ENCODE measurements at regions not wholly inside any gene's neighbourhood (a gene's known extent, or its start where the extent isn't known, plus 50 kb on each side); places are given as distances from the start of the nearest gene placed in this dataset.

DNA sequence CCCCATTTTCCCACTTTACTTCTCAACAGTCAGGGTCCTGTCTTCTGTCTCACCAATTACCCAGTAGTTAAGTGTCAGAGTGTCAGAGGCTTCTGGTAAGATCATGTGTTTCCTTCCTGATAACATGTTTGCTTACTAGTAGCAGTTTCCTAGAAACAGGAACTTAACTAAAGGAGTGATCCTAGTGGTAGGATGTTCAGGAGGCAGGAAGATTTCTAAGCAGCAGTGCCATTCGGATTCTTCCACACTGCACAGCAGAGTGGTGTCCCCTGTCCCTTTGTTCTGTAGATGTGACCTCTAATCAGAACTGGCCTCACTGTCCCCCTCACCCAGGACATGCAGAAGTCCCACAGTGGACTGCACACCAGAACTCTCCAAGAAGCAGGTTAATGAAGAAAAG is 221.8 kb upstream of the OSR1 start:
- DNase-seq: no peak

DNA sequence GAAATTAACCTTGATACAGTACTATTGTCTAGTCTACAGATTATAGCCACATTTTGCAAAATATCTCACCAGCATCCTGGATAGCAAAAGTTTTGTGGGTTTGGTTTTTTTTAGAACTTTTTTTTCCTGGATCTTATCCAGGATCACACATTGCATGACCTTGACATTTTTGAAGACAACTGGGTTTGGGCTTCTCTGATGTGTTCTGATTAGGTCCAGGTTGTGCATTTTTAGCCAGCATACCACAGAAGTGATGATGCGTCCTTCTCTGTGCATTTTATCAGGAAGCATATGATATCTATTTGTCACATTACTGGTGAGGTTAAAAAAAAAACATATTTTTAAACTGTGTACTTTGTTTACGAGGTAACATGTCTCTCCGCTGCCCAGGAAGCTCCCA is 221.0 kb upstream of the OSR1 start:
- DNase-seq: no peak

DNA sequence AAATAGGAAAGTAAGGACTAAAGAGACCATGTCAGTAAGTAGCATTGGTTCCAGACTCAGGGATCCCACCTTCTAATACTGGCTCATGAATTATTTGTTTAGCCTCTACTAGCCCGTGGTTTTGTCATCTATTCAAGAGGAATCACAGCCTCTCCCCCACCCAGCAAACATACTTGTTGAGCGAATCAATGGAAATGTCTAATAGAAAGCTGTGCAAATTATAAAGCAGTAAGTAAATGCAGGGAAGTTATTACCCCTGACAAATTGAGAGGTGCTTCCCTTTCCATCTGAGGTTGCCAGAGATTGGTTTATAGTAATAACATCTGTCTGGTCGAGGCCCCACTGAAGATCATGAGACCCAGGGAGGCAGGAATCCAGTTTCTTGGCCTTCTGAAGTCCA is 219.3 kb upstream of the OSR1 start:
- no peak for DNase-seq

DNA sequence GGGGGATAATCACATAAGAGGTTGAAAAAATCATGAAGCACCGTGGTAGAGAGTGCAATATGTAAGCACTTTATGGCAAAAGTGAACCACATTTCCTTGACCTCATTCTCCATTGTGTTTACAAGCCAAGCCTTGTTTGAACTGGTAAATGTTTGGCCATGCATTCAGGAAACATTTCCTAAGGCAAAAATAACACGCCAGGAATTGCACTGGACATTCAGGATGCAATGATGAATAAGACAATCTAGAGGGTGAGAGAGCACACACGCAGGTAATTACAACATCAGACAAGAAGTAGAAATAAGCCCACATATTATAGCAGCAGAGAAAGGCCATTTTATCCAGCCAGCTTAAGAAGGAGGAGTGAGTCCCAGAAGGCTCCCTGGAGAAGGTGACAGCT is 218.0 kb upstream of the OSR1 start:
- DNase-seq: no peak

DNA sequence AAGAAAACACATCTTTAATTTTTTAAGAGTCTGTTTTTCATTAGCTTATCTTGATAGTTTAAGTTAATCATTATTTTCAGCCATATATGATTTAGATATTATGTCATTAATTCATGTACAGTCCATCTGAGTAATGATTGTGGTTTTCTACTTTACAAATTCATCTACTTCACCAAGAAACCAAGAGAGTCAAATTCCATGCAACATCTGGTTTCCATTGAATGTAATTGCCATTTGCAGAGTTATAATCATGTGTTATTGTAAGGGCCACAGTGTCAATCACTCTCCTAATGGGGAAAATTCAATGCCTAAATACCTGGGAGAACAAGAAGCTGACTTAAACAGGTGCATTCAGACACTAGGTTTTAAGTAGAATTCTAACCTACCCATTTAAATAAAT is 217.2 kb upstream of the OSR1 start:
- no peak for DNase-seq

DNA sequence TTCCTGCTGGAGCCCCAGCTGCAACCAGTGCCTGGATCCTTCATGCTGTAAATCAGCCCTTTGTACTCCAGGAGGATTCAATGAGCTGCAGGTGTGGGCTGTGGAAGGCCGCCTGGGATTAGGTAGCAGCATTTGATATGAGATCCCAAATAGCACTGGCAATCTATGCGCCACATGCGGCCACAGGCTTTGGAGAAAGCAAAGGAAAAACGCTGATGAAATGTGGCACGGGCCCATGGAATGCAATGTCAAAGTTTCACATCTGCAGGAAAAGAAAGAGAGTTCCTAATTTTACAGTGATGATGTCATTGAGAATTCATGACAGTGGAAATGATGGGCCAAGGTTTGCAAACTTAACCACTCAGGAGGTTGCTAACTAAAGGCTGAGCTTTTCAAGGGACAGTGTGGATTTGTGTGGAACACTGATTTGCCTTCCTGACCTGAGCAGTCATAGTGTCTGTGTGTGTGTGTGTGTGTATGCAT is 216.4 kb upstream of the OSR1 start:
- DNase-seq: no peak

DNA sequence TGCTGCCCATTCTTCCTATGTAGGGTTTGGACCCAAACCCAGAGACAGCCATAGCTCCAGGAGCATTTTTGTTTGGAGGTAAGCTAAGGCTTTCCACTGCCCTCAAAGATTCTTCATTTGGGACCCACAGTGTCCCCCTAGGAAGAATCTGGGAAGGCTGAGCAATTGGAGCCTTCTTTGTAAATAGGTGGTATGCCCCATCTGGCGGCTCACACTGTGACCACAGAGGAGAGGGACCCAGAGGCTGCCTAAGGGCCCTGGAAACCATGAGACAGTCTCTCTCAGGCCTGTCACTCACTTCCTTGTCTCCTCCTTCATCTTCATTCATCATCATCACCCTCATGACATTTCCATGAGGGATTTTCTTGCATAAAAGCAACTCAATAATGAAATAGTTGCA is 215.4 kb upstream of the OSR1 start:
- DNase-seq: no peak

DNA sequence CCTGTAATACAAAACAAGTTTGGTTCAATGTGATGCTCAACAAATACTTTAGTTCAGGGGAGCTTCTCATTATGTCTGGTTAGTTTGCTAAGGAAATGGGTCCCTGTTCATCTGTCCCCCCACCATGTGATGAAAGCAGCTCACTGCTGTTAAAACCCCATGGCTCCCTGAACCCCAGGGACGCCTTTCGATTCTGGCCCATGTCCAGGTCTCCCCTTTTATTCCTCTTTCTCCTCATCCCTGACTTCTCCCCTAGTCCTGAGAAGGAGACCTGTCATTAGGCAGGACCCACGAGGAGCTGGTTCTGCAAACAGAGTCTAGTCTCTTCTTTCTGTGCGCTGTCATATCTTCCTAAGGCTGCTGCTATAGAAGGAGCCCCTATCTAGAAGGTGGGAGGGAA is 213.3 kb upstream of the OSR1 start:
- DNase-seq: no peak

DNA sequence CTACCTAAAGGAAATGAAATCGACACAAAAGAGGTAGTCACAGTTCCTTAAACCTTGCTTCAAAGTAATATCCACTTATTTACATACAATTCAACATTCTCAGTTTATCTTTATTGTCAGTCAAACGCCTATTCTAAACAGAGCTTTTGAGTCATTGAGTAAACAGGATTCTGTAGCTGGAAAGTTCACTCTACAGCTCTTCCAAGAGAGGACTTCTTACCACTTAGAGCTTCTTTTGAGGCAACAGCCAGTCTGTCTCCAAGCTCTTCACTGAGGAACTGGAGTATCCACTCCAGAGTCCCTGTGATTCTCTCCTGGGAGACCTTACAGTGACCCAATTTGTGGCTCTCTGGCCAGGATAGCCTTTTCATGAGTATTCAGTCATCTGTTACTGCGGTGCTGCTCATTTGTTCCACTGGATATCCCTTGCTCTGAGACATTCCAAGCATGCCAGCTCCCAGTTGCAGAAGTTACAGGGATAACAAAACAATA is 210.9 kb upstream of the OSR1 start:
- no peak for DNase-seq

DNA sequence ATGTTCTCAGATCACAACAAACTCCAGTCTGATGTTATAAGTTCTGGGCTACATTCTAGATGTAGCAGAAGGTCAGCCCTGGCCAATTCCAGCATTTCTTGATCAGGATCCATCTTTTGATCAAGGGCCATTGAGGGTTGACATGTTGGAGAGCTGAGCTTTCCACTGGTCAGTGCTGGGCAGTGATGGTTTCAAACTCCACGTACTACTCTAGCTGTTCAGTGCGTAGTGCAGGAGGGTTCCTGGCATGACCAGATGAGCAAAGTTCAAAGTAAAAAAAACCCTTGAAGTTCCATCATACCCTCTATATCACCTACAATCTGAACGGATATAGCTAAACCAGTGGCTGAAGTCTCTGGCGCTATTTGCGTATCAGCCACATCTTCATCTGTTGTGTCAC is 210.4 kb upstream of the OSR1 start:
- no peak for DNase-seq

DNA sequence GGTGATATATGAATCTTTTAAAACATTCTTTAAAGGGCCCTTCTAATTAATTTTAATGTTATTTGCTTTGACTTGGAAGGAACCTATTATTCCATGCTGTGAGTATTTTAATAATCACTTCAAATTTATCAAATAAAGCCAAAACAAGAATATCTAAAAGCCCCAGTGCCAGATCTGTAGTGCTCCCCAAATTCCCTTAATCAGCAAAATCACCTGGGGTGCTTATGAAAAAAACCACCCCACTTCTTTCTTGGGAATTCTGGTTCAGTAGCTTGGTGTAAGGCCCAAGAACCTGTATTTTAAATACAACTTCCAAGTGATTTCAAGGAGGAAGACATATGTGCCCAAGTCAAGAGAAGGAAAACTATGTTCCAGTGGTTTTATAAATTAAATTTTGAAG is 202.4 kb upstream of the OSR1 start:
- DNase-seq: no peak

DNA sequence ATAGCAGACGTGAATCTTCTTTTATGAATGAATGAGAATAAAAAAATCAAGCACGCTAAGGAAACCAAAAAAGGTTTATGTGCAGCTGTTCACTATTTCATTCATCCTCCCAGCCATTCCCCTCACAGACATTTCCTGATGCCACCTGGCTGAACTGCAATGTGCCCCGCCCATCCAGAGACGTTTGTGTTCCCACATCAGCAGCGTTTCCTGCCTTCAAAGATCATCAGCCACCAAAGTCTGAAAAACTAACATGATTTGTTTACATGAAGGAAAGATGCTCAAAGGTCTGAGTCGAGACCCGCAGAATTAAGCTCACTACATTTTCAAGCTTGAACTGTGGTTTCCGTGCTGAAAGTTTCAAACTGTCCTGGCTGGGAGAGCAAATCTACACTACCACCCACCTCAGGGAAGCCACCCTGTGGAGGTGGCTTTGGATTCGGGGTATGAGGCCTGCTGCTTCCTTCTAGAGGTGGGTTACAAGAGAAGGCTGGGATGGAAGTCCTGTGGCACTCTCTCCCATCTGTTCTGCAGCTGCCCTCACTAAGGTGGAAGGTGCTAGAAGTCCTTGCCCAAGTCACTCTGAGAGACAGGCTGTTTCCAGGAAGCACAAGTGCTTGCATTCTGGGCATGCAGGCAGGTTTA is 201.3 kb upstream of the OSR1 start:
- no peak for DNase-seq

DNA sequence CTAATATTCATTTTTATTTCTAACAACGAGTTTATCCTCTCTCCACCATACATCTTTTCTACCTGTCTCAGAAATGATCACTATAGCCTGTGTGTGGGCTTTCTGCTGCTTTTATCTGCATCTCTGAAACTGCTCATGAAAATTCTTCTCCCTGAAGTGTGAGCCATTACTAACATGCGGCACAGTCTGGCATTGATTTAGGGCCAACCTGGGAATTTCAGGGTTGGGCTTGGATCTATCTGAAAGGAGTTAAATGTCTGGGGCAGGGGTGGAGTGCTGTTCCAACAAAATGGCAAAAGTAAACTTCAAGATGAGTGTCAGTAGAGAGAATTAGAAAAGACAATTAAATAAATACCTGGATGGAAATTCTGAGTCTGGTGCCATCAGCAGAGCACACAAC is 198.2 kb upstream of the OSR1 start:
- DNase-seq: no peak

DNA sequence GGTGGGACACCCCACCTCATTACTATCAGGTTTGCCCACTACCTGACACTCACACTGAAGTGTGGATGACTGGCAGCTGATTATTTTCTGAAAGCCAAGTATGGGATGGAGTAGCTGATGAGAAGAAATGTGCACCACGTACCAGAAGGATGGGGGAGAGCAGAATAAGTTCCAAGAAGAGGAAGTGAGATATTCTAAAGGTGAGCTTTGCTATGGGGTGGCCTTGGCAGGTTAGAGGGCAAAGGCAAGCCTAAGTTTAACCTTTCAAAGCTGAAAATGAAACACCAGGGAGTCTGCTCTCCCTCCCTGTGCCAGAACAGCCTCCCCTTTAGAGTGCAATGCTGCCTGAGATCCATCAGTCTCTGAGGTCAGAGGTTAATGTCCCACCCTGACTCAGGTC is 196.1 kb upstream of the OSR1 start:
- DNase-seq: no peak

DNA sequence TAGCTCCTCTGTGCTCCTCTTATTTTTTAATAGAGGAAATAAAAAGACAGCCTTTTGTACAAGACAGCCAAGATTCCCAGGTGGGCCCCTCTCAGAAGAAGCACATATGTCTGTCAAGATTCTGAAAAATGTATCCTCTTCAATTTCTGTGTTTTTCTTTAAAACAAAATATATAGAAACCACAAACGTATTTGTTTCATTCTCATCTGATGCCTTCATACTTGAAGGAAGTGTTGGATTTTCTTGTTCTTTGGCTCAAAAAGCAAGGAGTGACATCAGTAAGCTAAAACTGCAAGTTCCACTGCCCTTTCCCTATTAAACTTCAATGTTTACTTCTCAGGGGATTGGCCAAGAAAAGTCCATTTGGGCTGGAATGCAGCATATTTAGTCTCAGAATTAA is 193.8 kb upstream of the OSR1 start:
- no peak for DNase-seq

DNA sequence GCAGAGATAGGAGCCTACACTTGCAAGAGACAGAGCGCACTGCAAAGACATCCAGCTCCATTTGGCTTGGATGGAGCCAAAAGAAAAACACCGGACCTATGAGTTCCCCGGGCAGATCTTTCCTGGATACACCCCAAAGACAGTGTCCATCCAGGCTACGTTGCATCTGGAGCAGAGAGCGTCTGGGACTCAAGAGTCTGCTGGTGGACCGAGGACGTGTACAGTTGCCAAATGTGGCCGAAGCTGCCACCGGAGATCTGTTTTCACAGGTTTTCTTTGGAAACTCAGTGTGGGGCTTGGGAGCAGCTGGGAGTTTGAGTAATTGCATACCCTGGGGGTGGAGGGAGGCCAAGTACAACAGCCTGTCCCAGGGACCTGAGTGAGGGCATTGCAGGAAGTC is 192.3 kb upstream of the OSR1 start:
- no peak for DNase-seq

DNA sequence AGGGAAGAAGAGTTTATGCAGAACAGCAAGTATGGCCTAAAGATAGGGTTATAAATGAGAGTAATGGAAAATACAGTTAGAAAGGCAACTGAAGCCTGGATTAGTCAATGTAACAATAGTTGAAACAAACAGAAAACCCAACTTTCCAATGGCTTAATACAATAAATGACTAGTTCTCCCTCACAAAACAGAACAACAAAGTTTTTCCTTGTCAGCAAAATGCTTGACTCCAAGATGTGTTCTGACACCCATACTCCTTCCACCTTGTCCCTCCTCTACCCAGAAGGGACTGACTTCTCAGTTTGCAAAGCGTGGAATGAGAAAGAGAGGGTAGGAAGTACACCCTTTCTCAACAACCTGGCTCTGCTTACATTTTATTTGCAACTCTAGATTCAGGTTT is 191.4 kb upstream of the OSR1 start:
- DNase-seq: no peak

DNA sequence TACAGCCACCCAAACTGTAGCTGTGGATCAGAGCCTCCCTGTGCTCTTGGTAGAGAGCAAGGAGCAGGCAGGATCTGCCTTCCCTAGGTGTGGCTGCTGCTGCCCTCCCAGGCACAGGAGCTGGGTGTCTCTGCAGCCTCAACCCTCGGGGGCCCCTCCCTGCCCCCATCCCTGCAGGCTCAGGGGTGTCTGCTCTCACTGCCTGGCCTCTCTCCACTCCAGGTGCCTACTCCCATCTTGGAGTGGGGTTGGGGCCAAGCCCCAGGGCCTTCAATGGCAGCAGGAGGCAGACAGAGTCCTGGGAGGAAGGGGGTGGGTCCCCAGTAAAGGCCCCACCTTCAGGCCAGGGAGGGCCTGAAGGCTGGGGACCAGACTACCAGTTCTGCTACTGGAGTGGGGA is 189.7 kb upstream of the OSR1 start:
- DNase-seq: no peak

DNA sequence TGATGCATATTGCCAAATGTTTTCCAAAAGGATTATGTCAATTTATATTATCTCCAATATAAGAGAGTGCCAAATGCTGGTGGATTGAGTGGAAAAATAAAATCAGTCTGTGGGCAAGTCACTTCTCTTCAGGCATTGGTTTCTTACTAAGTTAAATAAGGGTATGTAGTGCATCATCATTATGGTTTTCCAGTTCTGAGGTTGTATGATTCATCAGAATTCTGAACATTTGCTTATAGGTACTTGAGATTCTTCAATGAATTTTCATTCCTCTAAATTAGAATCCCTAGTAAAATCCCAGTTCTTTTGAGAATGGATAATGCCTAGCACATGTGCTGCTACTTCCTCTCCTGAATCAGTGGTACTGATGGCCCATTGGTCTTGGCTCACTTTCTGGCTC is 188.9 kb upstream of the OSR1 start:
- DNase-seq: no peak

DNA sequence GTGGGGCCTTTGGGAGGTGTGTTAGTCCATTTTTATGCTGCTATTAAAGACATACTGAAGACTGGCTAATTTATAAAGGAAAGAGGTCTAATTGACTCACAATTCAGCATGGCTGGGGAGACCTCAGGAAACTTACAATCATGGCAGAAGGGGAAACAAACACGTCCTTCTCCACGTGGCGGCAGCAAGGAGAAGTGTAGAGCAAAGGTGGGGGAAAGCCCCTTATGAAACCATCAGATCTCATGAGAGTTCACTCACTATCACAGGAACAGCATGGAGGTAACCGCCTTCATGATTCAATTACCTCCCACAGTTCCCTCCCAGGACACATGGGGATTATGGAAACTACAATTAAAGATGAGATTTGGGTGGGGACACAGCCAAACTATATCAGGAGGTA is 187.1 kb upstream of the OSR1 start:
- no peak for DNase-seq

DNA sequence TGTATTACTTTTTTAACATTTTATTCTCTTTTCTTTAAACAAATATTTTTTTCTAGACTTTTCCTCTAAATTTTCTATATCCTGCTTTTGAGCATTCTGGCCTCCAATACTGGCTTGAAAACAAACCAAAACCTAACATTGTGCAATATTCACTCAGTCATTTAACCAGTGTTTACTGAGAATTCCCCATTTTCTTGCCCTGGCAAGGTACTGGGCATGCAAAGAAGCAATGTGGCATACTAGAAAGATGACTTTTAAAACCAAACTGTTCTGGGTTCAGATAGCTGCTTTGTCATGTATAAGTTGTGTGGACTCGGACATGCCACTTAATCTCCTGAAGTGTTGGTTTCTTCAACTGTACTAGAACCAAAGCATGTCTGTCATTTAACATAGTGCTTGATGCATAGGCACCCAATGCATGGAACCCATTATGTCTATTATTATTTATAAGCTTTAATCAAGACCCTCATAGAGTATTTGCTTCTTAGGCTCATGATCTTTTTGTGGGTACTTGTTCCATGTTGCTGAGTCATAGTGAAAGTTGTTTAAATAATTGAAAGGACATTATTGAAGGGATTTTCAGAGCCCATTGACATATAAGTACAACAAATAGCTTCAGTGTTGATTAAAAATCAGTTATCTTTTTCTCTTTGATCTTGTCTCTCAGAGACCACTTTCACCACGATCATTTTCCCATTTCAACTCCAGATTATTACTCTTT is 185.4 kb upstream of the OSR1 start:
- DNase-seq: no peak

DNA sequence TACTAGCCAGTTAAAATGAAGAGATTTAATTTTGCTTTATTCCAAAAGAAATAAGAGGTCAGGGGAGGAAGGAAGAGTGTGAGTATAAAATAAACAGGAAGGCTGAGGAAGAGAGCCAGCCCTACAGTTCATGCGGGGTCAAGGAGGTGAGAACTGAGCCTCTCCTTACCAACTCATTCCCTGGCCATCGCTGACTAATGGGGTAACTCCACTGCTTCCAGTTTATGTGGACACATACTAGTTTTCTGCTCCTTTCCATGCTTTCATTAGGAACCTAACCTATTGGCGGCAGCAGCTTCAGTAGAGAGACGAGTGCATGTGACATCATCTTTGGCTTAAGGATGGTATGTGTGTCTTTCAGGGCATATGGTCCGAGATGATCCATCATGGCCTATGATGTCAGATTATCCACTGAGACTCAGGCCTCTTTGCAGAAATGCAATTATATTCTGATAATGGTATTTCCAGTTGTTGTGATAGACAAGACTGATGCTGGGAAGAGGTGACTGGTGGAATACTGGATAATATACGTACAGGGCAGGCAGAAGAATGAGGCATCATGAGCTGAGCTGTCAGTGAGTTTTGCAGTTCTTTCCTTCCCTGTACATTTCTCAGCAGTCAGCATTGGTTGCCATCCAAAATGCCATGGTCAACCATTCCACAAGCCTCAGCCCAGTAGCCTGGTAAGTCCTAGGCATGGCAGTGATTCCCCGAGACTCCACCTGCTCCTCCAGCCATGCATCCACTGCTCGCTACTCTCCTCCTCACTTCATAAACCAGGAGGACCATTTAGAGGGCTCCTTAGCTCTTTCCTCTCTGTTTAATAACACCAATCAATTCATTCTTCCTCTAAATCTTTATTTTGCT is 184.6 kb upstream of the OSR1 start:
- DNase-seq: no peak

DNA sequence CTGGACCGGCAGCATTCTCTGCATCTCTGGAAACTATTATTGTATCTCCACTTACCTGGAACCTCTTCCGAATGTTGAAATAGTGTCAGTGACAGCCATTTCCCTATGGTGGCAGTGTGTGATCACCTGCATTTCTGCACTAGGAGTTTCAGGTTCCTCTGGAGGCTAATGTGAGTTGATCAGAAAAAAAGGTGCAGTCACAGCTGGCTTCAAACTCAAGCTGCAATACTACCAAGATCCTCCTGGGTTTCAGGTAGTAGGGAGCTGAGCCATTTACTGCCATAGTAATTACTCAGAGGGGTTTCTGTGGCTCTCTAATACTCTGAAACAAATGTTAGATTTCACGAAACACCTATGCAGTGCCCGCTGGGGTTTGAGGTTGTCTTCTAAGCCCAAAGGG is 183.5 kb upstream of the OSR1 start:
- no peak for DNase-seq
